HepG2 (cell line): ENCODE measurements at regions not wholly inside any gene's neighbourhood (a gene's known extent, or its start where the extent isn't known, plus 50 kb on each side); places are given as distances from the start of the nearest gene placed in this dataset.

Experiments used
- ATAC-seq: fragments of 200-7000 bp; cut with Tn5 transposase; 3 replicates; pipeline ENCODE4 v1.9.1; 2020; ENCODE audit warnings: mild to moderate bottlenecking, moderate library complexity
- BruUV-seq: library from RNA; stranded (reverse); fragments of 400-500 nt; replicated peaks from 2 replicates; lab custom pipeline; 2021; lab: Mats Ljungman, UMichigan
- CTCF ChIA-PET: fragments of 300-600 bp; formaldehyde crosslinking; extraction: SDS; loops from one replicate; lab custom pipeline; 2021; ENCODE audit warnings: low total read pairs, inconsistent platforms, low intra/inter-chr PET ratio; lab: Yijun Ruan, JAX
- POLR2A ChIA-PET: fragments of 350-600 bp; sonication (Branson Sonifier 250); formaldehyde crosslinking; loops from one replicate; lab custom pipeline; 2020; ENCODE audit warnings: antibody characterized with exemption, inconsistent platforms; lab: Yijun Ruan, JAX
- DNase-seq: peaks from one replicate; pipeline ENCODE4 v3.0.0-alpha.2; 2015; ENCODE audit warnings: low spot score
- FAIRE-seq: peaks from 3 replicates; lab custom pipeline; 2011; peaks lifted over from hg19 to GRCh38; lab: Jason Lieb, UNC
- H2AFZ ChIP-seq: one replicate; pipeline ENCODE4 v1.6.1; 2011; ENCODE audit warnings: low read length, inconsistent platforms
- H3K27ac ChIP-seq: fragments of 300-600 bp; 3 replicates; pipeline ENCODE4 v1.8.0; 2011; ENCODE audit warnings: mixed run types, mild to moderate bottlenecking, mixed read lengths, low read length, inconsistent platforms; ENCODE audit not compliant: insufficient read depth; ENCODE audit errors: extremely low read length
- H3K27me3 ChIP-seq, 2 experiments: fragments of 200-600 bp in 1 of 2; 2 replicates in 1 of 2; 3 replicates in 1 of 2; pipeline versions ENCODE4 v1.6.0 to v1.8.0; 2011; ENCODE audit warnings: low read length in 2 of 2, mild to moderate bottlenecking in 2 of 2, moderate library complexity in 2 of 2, inconsistent platforms in 1 of 2; ENCODE audit not compliant: insufficient read depth in 2 of 2, control insufficient read depth in 1 of 2
- H3K36me3 ChIP-seq, 2 experiments: fragments of 200-600 bp in 1 of 2; replicated peaks in 1 of 2; 2 replicates in 1 of 2; 3 replicates in 1 of 2; pipeline versions ENCODE4 v1.5.1 to v1.8.0; 2011; ENCODE audit warnings: low read length in 2 of 2, inconsistent platforms in 1 of 2; ENCODE audit not compliant: insufficient read depth in 2 of 2, control insufficient read depth in 1 of 2
- H3K4me1 ChIP-seq: 2 replicates; pipeline ENCODE4 v1.5.1; 2012; ENCODE audit warnings: low read length, inconsistent platforms; ENCODE audit not compliant: insufficient read depth
- H3K4me2 ChIP-seq: 2 replicates; pipeline ENCODE4 v1.6.0; 2011; ENCODE audit warnings: low read depth, low read length, inconsistent platforms
- H3K4me3 ChIP-seq, 3 experiments: fragments of 200-600 bp in 1 of 3; sonication (generic), shearing (Covaris generic) in 1 of 3; replicated peaks in 1 of 3; 2 replicates each; pipeline ENCODE4 v1.5.1; 2011 to 2016; ENCODE audit warnings: low read length in 3 of 3, inconsistent platforms in 2 of 3, low read depth in 2 of 3, mild to moderate bottlenecking in 2 of 3, control low read depth in 1 of 3, mixed read lengths in 1 of 3; ENCODE audit not compliant: insufficient read depth in 1 of 3
- H3K79me2 ChIP-seq: one replicate; pipeline ENCODE4 v1.6.1; 2011; ENCODE audit warnings: low read length, inconsistent platforms; ENCODE audit not compliant: insufficient read depth
- H3K9ac ChIP-seq: 2 replicates; pipeline ENCODE4 v1.6.0; 2011; ENCODE audit warnings: mild to moderate bottlenecking, low read depth, low read length, inconsistent platforms; ENCODE audit not compliant: insufficient read depth
- H3K9me3 ChIP-seq: 2 replicates; pipeline ENCODE4 v1.5.1; 2012; ENCODE audit warnings: mild to moderate bottlenecking, low read length
- H4K20me1 ChIP-seq: 2 replicates; pipeline ENCODE4 v1.6.0; 2011; ENCODE audit warnings: inconsistent platforms, mild to moderate bottlenecking, low read length, moderate library complexity; ENCODE audit not compliant: insufficient read depth
- ATF1 ChIP-seq: IDR thresholded peaks from 2 replicates; pipeline ENCODE4 v1.6.1; 2016; ENCODE audit warnings: mild to moderate bottlenecking, control low read depth
- BHLHE40 ChIP-seq: IDR thresholded peaks from 2 replicates; pipeline ENCODE4 v1.6.1; 2011; ENCODE audit warnings: low read length, improper control_type of control experiment
- DNMT3B ChIP-seq: conservative IDR thresholded peaks from 2 replicates; pipeline ENCODE4 v1.6.1; 2016; ENCODE audit warnings: missing biosample characterization, control low read depth
- EED ChIP-seq: sonication (generic); formaldehyde crosslinking; IDR thresholded peaks from 2 replicates; pipeline ENCODE4 v1.5.0; 2020; ENCODE audit warnings: mild to moderate bottlenecking, missing genetic modification reagents
- GZF1 ChIP-seq: sonication (generic); formaldehyde crosslinking; IDR thresholded peaks from 2 replicates; pipeline ENCODE4 v1.5.1; 2020; ENCODE audit warnings: mild to moderate bottlenecking, missing genetic modification reagents
- KLF9 ChIP-seq: IDR thresholded peaks from 2 replicates; pipeline ENCODE4 v1.6.1; 2016; ENCODE audit warnings: low read depth
- NFIC ChIP-seq: IDR thresholded peaks from 2 replicates; pipeline ENCODE4 v1.6.1; 2012; ENCODE audit warnings: mild to moderate bottlenecking, low read length, inconsistent platforms
- ZFP36 ChIP-seq: fragments of 150-350 bp; IDR thresholded peaks from 2 replicates; pipeline ENCODE4 v1.6.1; 2018; ENCODE audit warnings: borderline replicate concordance, low read length, low read depth; ENCODE audit not compliant: partially characterized antibody
- ZNF20 ChIP-seq: sonication (generic); formaldehyde crosslinking; IDR thresholded peaks from 2 replicates; pipeline ENCODE4 v1.4.0; 2020; ENCODE audit warnings: mild to moderate bottlenecking, moderate library complexity, missing genetic modification reagents
- ZNF292 ChIP-seq: sonication (generic); formaldehyde crosslinking; IDR thresholded peaks from 2 replicates; pipeline ENCODE4 v1.8.1; 2022; ENCODE audit warnings: mild to moderate bottlenecking, low read depth, missing genetic modification reagents, borderline replicate concordance
- ZNF7 ChIP-seq: IDR thresholded peaks from 2 replicates; pipeline ENCODE4 v1.6.1; 2016; ENCODE audit warnings: missing biosample characterization, missing genetic modification reagents
- ZNF878 ChIP-seq: sonication (generic); formaldehyde crosslinking; IDR thresholded peaks from 2 replicates; pipeline ENCODE4 v1.8.1; 2023; ENCODE audit warnings: mild to moderate bottlenecking, missing genetic modification reagents, moderate library complexity
- ZSCAN12 ChIP-seq: sonication (generic); formaldehyde crosslinking; IDR thresholded peaks from 2 replicates; pipeline ENCODE4 v1.9.0; 2021; ENCODE audit warnings: mild to moderate bottlenecking, missing genetic modification reagents
- WGBS: methylation state at CpG from one replicate; pipeline ENCODE4 v1.1.6; 2017; ENCODE audit warnings: low lambda C conversion rate; 5-methylcytosine and 5-hydroxymethylcytosine counted together
- in situ Hi-C: cut with HindIII; loops from 2 replicates; pipeline ENCODE4 v1.10.0; 2017; ENCODE audit warnings: low pct_unique_long_range_greater_than_20kb; ENCODE audit not compliant: extremely low pct_ligation_motif_present
- intact Hi-C: fragments of 100-400 bp; cut with micrococcal nuclease; formaldehyde crosslinking; loops from one replicate; pipeline ENCODE4 v1.10.0; 2022; ENCODE audit not compliant: unreplicated experiment
- TF ChIP-seq, protein P1 (sequence below): sonication (generic); formaldehyde crosslinking; IDR thresholded peaks from 2 replicates; pipeline ENCODE4 v1.9.0; 2021; ENCODE audit warnings: missing genetic modification reagents, borderline replicate concordance
- TF ChIP-seq, protein P2 (sequence below): sonication (generic); formaldehyde crosslinking; IDR thresholded peaks from 2 replicates; pipeline ENCODE4 v1.4.0; 2020; ENCODE audit warnings: mild to moderate bottlenecking, missing genetic modification reagents, borderline replicate concordance
- TF ChIP-seq, protein P3 (sequence below): sonication (generic); formaldehyde crosslinking; conservative IDR thresholded peaks from 2 replicates; pipeline ENCODE4 v1.4.0; 2020; ENCODE audit warnings: missing genetic modification reagents
- TF ChIP-seq, protein P4 (sequence below): sonication (generic); formaldehyde crosslinking; conservative IDR thresholded peaks from 2 replicates; pipeline ENCODE4 v1.5.0; 2020; ENCODE audit warnings: missing genetic modification reagents

DNA sequence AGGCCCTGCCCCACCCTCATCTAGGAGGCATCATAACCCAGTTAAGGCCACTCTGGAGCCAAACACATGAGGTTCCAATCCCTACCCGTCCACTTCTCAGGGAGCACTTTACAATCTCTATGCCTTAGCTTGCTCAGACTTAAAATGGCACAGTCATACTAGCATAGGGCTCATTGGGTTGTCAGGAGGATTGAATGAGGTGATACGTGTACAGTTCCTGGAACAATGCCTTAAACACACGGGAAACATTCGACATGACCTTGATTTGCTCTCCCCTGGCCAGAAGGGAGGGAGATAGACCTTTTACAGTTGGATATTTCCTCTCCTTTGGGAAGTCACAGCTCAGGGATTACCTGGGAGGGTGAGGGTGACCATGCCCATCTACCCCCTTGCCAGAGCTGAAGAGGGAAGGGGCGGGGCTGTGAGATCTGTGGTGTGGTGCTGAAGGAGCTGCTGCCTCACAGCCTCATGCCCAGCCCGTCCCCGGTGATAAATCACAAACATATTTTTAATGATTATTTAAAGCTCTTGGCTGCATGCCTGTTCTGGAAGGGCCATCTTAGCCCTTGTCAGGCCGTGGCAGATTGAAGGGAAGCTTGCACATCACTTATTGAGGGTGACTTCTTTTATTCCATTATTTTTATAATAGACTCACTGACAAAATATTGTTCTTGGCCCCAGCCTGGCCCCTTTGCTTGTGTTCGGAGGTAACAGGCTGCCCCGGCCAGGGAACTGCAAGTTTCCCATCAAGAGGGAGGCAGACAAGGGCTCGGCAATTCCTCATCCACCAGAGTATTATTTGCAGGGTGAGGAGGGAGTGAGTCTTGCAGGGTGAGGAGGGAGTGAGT, 83.4 kb downstream of the FOXD2 start:
- H3K27me3 ChIP-seq = peaks cover 5 to 28% of the 10 kb centered on the region in 2 experiments
- H3K9me3 ChIP-seq = no peaks in the 10 kb centered on the region
- DNase-seq (no peak), FAIRE-seq (no peak), ATAC-seq (no peak)
- CTCF ChIA-PET = no interaction called here
- in situ Hi-C loops = no loop called here
- no peak overlapping the region for H3K27ac ChIP-seq
- no peaks in the 10 kb centered on the region for H4K20me1 ChIP-seq
- H3K4me1 ChIP-seq = no peaks in the 10 kb centered on the region
- no peak overlapping the region for H2AFZ ChIP-seq
- no peaks in the 10 kb centered on the region for H3K36me3 ChIP-seq
- intact Hi-C loops = no loop called here
- no peak overlapping the region for H3K4me3 ChIP-seq
- H3K9ac ChIP-seq = no peak overlapping the region
- POLR2A ChIA-PET = no interaction called here
- WGBS = 19% methylated on average over 8 of the region's 11 CpGs
- BruUV-seq = no TSS peak
- H3K4me2 ChIP-seq = no peak overlapping the region
- H3K79me2 ChIP-seq = no peaks in the 10 kb centered on the region
- TF ChIP-seq, protein P1, sequence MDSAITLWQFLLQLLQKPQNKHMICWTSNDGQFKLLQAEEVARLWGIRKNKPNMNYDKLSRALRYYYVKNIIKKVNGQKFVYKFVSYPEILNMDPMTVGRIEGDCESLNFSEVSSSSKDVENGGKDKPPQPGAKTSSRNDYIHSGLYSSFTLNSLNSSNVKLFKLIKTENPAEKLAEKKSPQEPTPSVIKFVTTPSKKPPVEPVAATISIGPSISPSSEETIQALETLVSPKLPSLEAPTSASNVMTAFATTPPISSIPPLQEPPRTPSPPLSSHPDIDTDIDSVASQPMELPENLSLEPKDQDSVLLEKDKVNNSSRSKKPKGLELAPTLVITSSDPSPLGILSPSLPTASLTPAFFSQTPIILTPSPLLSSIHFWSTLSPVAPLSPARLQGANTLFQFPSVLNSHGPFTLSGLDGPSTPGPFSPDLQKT (CRISPR knock-in tag) = no peak
- no peak for TF ChIP-seq ZNF292 (CRISPR knock-in tag)
- TF ChIP-seq, protein P2, sequence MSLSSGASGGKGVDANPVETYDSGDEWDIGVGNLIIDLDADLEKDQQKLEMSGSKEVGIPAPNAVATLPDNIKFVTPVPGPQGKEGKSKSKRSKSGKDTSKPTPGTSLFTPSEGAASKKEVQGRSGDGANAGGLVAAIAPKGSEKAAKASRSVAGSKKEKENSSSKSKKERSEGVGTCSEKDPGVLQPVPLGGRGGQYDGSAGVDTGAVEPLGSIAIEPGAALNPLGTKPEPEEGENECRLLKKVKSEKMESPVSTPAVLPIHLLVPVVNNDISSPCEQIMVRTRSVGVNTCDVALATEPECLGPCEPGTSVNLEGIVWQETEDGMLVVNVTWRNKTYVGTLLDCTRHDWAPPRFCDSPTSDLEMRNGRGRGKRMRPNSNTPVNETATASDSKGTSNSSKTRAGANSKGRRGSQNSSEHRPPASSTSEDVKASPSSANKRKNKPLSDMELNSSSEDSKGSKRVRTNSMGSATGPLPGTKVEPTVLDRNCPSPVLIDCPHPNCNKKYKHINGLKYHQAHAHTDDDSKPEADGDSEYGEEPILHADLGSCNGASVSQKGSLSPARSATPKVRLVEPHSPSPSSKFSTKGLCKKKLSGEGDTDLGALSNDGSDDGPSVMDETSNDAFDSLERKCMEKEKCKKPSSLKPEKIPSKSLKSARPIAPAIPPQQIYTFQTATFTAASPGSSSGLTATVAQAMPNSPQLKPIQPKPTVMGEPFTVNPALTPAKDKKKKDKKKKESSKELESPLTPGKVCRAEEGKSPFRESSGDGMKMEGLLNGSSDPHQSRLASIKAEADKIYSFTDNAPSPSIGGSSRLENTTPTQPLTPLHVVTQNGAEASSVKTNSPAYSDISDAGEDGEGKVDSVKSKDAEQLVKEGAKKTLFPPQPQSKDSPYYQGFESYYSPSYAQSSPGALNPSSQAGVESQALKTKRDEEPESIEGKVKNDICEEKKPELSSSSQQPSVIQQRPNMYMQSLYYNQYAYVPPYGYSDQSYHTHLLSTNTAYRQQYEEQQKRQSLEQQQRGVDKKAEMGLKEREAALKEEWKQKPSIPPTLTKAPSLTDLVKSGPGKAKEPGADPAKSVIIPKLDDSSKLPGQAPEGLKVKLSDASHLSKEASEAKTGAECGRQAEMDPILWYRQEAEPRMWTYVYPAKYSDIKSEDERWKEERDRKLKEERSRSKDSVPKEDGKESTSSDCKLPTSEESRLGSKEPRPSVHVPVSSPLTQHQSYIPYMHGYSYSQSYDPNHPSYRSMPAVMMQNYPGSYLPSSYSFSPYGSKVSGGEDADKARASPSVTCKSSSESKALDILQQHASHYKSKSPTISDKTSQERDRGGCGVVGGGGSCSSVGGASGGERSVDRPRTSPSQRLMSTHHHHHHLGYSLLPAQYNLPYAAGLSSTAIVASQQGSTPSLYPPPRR (CRISPR knock-in tag) = no peak
- TF ChIP-seq DNMT3B (CRISPR knock-in tag) = no peak
- TF ChIP-seq ZSCAN12 (CRISPR knock-in tag) = no peak
- TF ChIP-seq, protein P3, sequence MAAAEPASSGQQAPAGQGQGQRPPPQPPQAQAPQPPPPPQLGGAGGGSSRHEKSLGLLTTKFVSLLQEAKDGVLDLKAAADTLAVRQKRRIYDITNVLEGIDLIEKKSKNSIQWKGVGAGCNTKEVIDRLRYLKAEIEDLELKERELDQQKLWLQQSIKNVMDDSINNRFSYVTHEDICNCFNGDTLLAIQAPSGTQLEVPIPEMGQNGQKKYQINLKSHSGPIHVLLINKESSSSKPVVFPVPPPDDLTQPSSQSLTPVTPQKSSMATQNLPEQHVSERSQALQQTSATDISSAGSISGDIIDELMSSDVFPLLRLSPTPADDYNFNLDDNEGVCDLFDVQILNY (CRISPR knock-in tag) = no peak
- TF ChIP-seq ZNF20 (CRISPR knock-in tag) = no peak
- no peak for TF ChIP-seq BHLHE40
- TF ChIP-seq ATF1 (CRISPR knock-in tag) = no peak
- TF ChIP-seq, protein P4, sequence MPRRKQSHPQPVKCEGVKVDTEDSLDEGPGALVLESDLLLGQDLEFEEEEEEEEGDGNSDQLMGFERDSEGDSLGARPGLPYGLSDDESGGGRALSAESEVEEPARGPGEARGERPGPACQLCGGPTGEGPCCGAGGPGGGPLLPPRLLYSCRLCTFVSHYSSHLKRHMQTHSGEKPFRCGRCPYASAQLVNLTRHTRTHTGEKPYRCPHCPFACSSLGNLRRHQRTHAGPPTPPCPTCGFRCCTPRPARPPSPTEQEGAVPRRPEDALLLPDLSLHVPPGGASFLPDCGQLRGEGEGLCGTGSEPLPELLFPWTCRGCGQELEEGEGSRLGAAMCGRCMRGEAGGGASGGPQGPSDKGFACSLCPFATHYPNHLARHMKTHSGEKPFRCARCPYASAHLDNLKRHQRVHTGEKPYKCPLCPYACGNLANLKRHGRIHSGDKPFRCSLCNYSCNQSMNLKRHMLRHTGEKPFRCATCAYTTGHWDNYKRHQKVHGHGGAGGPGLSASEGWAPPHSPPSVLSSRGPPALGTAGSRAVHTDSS = no peak
- no peak for TF ChIP-seq EED (CRISPR knock-in tag)
- TF ChIP-seq KLF9 (CRISPR knock-in tag) = no peak
- TF ChIP-seq NFIC = no peak
- TF ChIP-seq ZNF7 (CRISPR knock-in tag) = no peak
- no peak for TF ChIP-seq ZNF878 (CRISPR knock-in tag)
- TF ChIP-seq GZF1 = no peak
- no peak for TF ChIP-seq ZFP36
